G401.6 (cell line): ENCODE measurements at regions not wholly inside any gene's neighbourhood (a gene's known extent, or its start where the extent isn't known, plus 50 kb on each side); places are given as distances from the start of the nearest gene placed in this dataset.

Source experiments
- FAIRE-seq: peaks from 2 replicates; lab custom pipeline; 2012; peaks lifted over from hg19 to GRCh38; lab: Jason Lieb, UNC

- FAIRE-seq, result no peak
These were observed 54.1 kb upstream of the WDR17 start for GRCh38 chr4:176011529-176011928.

DNA sequence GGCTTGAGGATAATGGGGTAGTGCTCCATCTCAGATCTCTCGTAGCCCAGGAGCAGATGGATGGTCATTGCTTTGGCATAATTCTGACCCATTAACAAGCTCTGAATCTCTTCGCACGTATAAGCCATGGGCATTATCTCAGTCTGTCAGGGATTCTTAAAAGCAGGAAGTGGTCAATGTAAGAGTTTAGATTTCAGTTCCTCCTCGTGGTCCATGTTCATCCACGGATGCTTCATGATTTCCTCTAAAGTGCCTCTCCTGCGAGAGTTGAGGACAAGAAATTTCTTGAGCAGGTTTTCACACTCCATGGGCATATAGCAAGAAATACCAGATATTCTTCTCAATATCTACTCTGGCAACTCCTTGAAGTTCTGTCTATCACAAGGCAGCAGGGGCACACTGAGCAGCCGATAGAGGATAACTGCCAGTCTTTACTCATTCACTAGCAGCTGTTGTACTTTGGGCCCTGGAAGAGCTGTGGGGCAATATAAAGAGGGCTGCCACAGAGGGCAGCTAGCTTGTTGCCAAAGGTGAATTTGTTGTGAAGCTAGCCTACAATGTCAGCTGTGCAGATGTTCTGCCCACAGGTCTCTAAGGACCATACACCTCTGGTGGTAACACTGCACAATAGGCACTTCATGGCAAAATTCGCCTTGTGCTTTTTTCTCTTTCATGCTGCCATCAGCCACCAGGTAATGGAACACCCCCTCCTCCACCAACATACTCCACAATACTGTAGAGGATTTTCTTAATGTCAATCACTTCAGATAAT is 52.0 kb upstream of the WDR17 start:
- no peak for FAIRE-seq

GRCh38 chr4:176014583-176015108 is 51.0 kb upstream of the WDR17 start:
- no peak for FAIRE-seq
